CD14-positive monocyte (primary cell): ENCODE measurements at regions not wholly inside any gene's neighbourhood (a gene's known extent, or its start where the extent isn't known, plus 50 kb on each side); places are given as distances from the start of the nearest gene placed in this dataset.

Experiments
- DNase-seq, 3 donors: peaks; one replicate each; pipeline ENCODE4 v3.0.0-alpha.2; 2011 to 2022
- H2AFZ ChIP-seq: 2 replicates; pipeline ENCODE4 v1.6.0; 2012; ENCODE audit warnings: mild to moderate bottlenecking, low read depth, low read length, inconsistent platforms; ENCODE audit not compliant: insufficient read depth, poor library complexity, severe bottlenecking
- H3K27ac ChIP-seq, 2 donors: 1 replicate in 1 of 2; 2 replicates in 1 of 2; pipeline ENCODE4 v1.5.1; 2012 to 2013; ENCODE audit warnings: low read length in 2 of 2, control low read depth in 1 of 2, inconsistent platforms in 1 of 2, low read depth in 1 of 2, mild to moderate bottlenecking in 1 of 2
- H3K27me3 ChIP-seq, 2 donors: one replicate each; pipeline versions ENCODE4 v1.6.0 to v1.6.1; 2011 to 2013; ENCODE audit warnings: low read length in 2 of 2; ENCODE audit not compliant: control insufficient read depth in 2 of 2, insufficient read depth in 2 of 2
- H3K36me3 ChIP-seq, 2 donors: replicated peaks in 1 of 2; 1 replicate in 1 of 2; 2 replicates in 1 of 2; pipeline versions ENCODE4 v1.5.1 to v1.6.1; 2012 to 2013; ENCODE audit warnings: low read length in 2 of 2, control low read depth in 1 of 2, inconsistent platforms in 1 of 2, mild to moderate bottlenecking in 1 of 2; ENCODE audit not compliant: insufficient read depth in 2 of 2, control insufficient read depth in 1 of 2
- H3K4me1 ChIP-seq, 2 donors: 1 replicate in 1 of 2; 2 replicates in 1 of 2; pipeline versions ENCODE4 v1.5.1 to v1.6.1; 2012 to 2013; ENCODE audit warnings: low read length in 2 of 2, control low read depth in 1 of 2, inconsistent platforms in 1 of 2, mild to moderate bottlenecking in 1 of 2, moderate library complexity in 1 of 2; ENCODE audit not compliant: insufficient read depth in 2 of 2, control insufficient read depth in 1 of 2
- H3K4me2 ChIP-seq: replicated peaks from 2 replicates; pipeline ENCODE3; 2012; ENCODE audit warnings: low read length, moderate library complexity, mild to moderate bottlenecking; ENCODE audit not compliant: poor library complexity, severe bottlenecking; ENCODE audit errors: extremely low read depth
- H3K4me3 ChIP-seq, 3 experiments: fragments of 200-600 bp in 1 of 3; sonication (generic) in 1 of 3; replicated peaks in 1 of 3; 1 replicate in 2 of 3; 2 replicates in 1 of 3; pipeline ENCODE4 v1.5.1; 2011 to 2013; ENCODE audit warnings: low read length in 3 of 3, mild to moderate bottlenecking in 3 of 3, control low read depth in 2 of 3, low read depth in 2 of 3, inconsistent platforms in 1 of 3, moderate library complexity in 1 of 3
- H3K79me2 ChIP-seq: 2 replicates; pipeline ENCODE4 v1.6.0; 2012; ENCODE audit warnings: mild to moderate bottlenecking, control low read depth, inconsistent platforms, low read length, moderate library complexity; ENCODE audit not compliant: insufficient read depth
- H3K9ac ChIP-seq: 2 replicates; pipeline ENCODE4 v1.6.0; 2017; ENCODE audit warnings: low read length, mild to moderate bottlenecking; ENCODE audit not compliant: insufficient read depth, poor library complexity, severe bottlenecking
- H3K9me3 ChIP-seq, 2 donors: replicated peaks in 1 of 2; 1 replicate in 1 of 2; 2 replicates in 1 of 2; pipeline versions ENCODE4 v1.5.1 to v1.6.1; 2012 to 2013; ENCODE audit warnings: low read length in 2 of 2, control low read depth in 1 of 2; ENCODE audit not compliant: control insufficient read depth in 1 of 2, insufficient read depth in 1 of 2
- H4K20me1 ChIP-seq: 2 replicates; pipeline ENCODE4 v1.6.0; 2012; ENCODE audit warnings: mild to moderate bottlenecking, low read length, control low read depth, moderate library complexity; ENCODE audit not compliant: insufficient read depth
- H3K27ac Mint-ChIP-seq, 7 donors: one replicate each; pipeline ENCODE4 v1.8.0; 2020; ENCODE audit warnings: mild to moderate bottlenecking in 7 of 7, mixed read lengths in 7 of 7, moderate library complexity in 6 of 7, inconsistent platforms in 2 of 7
- H3K27me3 Mint-ChIP-seq, 3 donors: one replicate each; pipeline ENCODE4 v1.8.0; 2021 to 2022; ENCODE audit warnings: low read depth in 3 of 3, mild to moderate bottlenecking in 3 of 3, mixed read lengths in 3 of 3, moderate library complexity in 3 of 3, inconsistent platforms in 1 of 3
- H3K36me3 Mint-ChIP-seq, 2 donors: one replicate each; pipeline ENCODE4 v1.8.0; 2020; ENCODE audit warnings: mixed read lengths in 2 of 2, inconsistent platforms in 1 of 2, mild to moderate bottlenecking in 1 of 2
- H3K4me1 Mint-ChIP-seq: one replicate; pipeline ENCODE4 v1.8.0; 2020; ENCODE audit warnings: mild to moderate bottlenecking, mixed read lengths
- H3K4me3 Mint-ChIP-seq, 2 donors: one replicate each; pipeline ENCODE4 v1.8.0; 2020; ENCODE audit warnings: mild to moderate bottlenecking in 2 of 2, mixed read lengths in 2 of 2, moderate library complexity in 1 of 2
- H3K9me3 Mint-ChIP-seq, 7 donors: one replicate each; pipeline ENCODE4 v1.8.0; 2020 to 2022; ENCODE audit warnings: mixed read lengths in 7 of 7, mild to moderate bottlenecking in 6 of 7, moderate library complexity in 6 of 7, inconsistent platforms in 2 of 7
- WGBS: methylation state at CpG from one replicate; pipeline ENCODE4 v1.1.5; 2013; ENCODE audit warnings: missing lambda C conversion rate; ENCODE audit not compliant: insufficient coverage; 5-methylcytosine and 5-hydroxymethylcytosine counted together
- intact Hi-C, 2 donors: fragments of 100-400 bp; cut with micrococcal nuclease; formaldehyde crosslinking; loops; one replicate each; pipeline versions ENCODE4 v1.15.0 to v1.15.1; 2023
- TF ChIP-seq, protein P1 (sequence below): fragments of 200-600 bp; IDR thresholded peaks from one replicate; pipeline ENCODE4 v1.8.0; 2022; ENCODE audit warnings: antibody characterized with exemption, mild to moderate bottlenecking

DNA sequence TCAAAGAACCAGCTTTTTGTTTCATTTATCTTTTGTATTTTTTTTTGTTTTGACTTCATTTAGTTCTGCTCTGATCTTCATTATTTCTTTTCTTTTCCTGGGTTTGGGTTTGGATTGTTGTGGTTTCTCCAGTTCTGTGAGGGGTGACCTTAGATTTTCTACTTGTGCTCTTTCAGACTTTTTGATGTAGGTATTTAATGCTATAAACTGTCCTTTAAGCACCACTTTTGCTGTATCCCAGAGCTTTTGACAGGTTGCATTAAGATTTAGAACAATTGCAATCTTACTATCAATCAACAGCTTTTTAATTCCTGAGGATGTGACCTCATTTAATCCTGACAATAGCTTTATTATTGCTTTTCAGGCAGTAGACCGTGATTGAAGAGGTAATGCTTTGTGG lies 94.3 kb downstream of the ZNF280B start:
- Mint-ChIP-seq H3K4me1 (peaks cover 13% of the 10 kb centered on the region), H3K9me3 (peaks cover 0 to 1% (median 0%) of the 10 kb centered on the region in 7 donors), H3K27me3 (peaks cover 3 to 16% (median 5%) of the 10 kb centered on the region in 3 donors), H3K36me3 (no peaks in the 10 kb centered on the region), H3K27ac (no peak overlapping the region), H3K4me3 (no peak overlapping the region)
- no peaks in the 10 kb centered on the region for H3K79me2 ChIP-seq
- intact Hi-C loops: no loop called here
- H3K36me3 ChIP-seq: no peaks in the 10 kb centered on the region
- H2AFZ ChIP-seq: no peak overlapping the region
- TF ChIP-seq, protein P1, sequence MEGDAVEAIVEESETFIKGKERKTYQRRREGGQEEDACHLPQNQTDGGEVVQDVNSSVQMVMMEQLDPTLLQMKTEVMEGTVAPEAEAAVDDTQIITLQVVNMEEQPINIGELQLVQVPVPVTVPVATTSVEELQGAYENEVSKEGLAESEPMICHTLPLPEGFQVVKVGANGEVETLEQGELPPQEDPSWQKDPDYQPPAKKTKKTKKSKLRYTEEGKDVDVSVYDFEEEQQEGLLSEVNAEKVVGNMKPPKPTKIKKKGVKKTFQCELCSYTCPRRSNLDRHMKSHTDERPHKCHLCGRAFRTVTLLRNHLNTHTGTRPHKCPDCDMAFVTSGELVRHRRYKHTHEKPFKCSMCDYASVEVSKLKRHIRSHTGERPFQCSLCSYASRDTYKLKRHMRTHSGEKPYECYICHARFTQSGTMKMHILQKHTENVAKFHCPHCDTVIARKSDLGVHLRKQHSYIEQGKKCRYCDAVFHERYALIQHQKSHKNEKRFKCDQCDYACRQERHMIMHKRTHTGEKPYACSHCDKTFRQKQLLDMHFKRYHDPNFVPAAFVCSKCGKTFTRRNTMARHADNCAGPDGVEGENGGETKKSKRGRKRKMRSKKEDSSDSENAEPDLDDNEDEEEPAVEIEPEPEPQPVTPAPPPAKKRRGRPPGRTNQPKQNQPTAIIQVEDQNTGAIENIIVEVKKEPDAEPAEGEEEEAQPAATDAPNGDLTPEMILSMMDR: no peak
- DNase-seq: no peak
- H3K4me2 ChIP-seq: no peak overlapping the region
- no CpG with 5 or more reads among the region's 1 CpG for WGBS
- H3K9ac ChIP-seq: no peak overlapping the region
- peaks cover 5 to 17% of the 10 kb centered on the region in 2 donors for H3K27me3 ChIP-seq
- peaks cover 10 to 13% of the 10 kb centered on the region in 2 donors for H3K4me1 ChIP-seq
- no peak overlapping the region for H3K27ac ChIP-seq
- no peak overlapping the region for H3K4me3 ChIP-seq
- H4K20me1 ChIP-seq: no peaks in the 10 kb centered on the region
- no peaks in the 10 kb centered on the region for H3K9me3 ChIP-seq

DNA sequence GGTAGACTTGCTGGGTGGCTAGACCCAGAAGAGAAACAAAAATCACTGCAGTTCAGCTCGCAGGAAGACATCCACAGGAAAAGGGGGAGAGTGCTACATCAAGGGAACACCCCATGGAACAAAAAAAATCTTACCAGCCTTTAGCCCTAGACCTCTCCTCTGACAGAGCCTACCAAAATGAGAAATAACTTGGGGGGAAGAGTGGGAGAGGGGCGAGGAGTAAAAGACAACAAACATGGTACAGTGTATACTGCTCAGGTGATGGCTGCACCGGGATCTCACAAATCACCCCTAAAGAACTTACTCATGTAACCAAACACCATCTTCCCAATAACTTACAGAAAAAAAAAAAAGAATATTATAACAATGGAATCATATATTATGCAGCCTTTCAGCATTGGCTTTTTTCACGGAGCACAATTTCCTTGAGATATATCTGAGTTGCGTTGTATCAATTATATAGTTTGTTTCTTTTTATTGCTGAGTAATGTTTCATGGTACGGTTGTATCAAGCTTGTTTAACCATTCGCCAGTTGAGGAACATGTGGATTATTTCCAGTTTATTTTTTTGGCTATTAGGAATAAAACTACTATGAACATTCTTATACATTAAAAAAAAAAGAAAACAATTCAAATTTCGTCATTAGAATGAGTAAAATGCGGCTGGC lies 90.9 kb downstream of the ZNF280B start:
- Mint-ChIP-seq H3K4me3 (no peak overlapping the region), H3K4me1 (no peaks in the 10 kb centered on the region), H3K27me3 (peaks cover 6 to 27% (median 15%) of the 10 kb centered on the region in 3 donors), H3K36me3 (no peaks in the 10 kb centered on the region), H3K27ac (no peak overlapping the region), H3K9me3 (no peaks in the 10 kb centered on the region)
- H2AFZ ChIP-seq: no peak overlapping the region
- 92% methylated on average over 2 of the region's 9 CpGs for WGBS
- no peaks in the 10 kb centered on the region for H3K79me2 ChIP-seq
- no peak overlapping the region for H3K4me2 ChIP-seq
- H3K9ac ChIP-seq: no peak overlapping the region
- no peak overlapping the region for H3K27ac ChIP-seq
- DNase-seq: no peak
- H3K36me3 ChIP-seq: no peaks in the 10 kb centered on the region
- H3K9me3 ChIP-seq: no peaks in the 10 kb centered on the region
- no peaks in the 10 kb centered on the region for H4K20me1 ChIP-seq
- H3K4me3 ChIP-seq: no peak overlapping the region
- no peaks in the 10 kb centered on the region for H3K4me1 ChIP-seq
- H3K27me3 ChIP-seq: peaks cover 14 to 24% of the 10 kb centered on the region in 2 donors
- intact Hi-C loops: no loop called here
- TF ChIP-seq, protein P1: no peak
